HG02885 (cell line): ENCODE measurements at regions not wholly inside any gene's neighbourhood (a gene's known extent, or its start where the extent isn't known, plus 50 kb on each side); places are given as distances from the start of the nearest gene placed in this dataset.
"Not testable (repeated sequence)": the region's sequence is repeated elsewhere in the genome, so short reads cannot be mapped to it uniquely, and the experiment has no call there.

Experiments used
- ATAC-seq: cut with Tn5 transposase; IDR thresholded peaks from one replicate; pipeline ENCODE4 v1.9.1; 2021; ENCODE audit warnings: mild to moderate bottlenecking; ENCODE audit not compliant: unreplicated experiment, poor library complexity

- ATAC-seq, result no peak
These were observed 466.8 kb upstream of the CAMK1G start for GRCh38 chr1:209116705-209117104.

GRCh38 chr1:209123601-209124000 is 459.9 kb upstream of the CAMK1G start:
- no peak for ATAC-seq

GRCh38 chr1:209129091-209129490 is 454.4 kb upstream of the CAMK1G start:
- ATAC-seq, result not testable (repeated sequence)

- ATAC-seq, result no peak
These were observed 452.6 kb upstream of the CAMK1G start for GRCh38 chr1:209130886-209131285.

- ATAC-seq, result no peak
These were observed 450.6 kb upstream of the CAMK1G start for GRCh38 chr1:209132736-209133467.

GRCh38 chr1:209134001-209134400 is 449.5 kb upstream of the CAMK1G start:
- no peak for ATAC-seq

- no peak for ATAC-seq
These were observed 439.6 kb upstream of the CAMK1G start for GRCh38 chr1:209143916-209144315.

- ATAC-seq, result no peak
These were observed 433.4 kb upstream of the CAMK1G start for GRCh38 chr1:209150114-209150513.

- ATAC-seq, result no peak
These were observed 430.1 kb upstream of the CAMK1G start for GRCh38 chr1:209153411-209153810.

GRCh38 chr1:209154912-209155311 is 428.6 kb upstream of the CAMK1G start:
- ATAC-seq, result no peak

- ATAC-seq, result no peak
These were observed 428.0 kb upstream of the CAMK1G start for GRCh38 chr1:209155546-209155945.

- no peak for ATAC-seq
These were observed 426.5 kb upstream of the CAMK1G start for GRCh38 chr1:209156991-209157390.

- no peak for ATAC-seq
These were observed 425.8 kb upstream of the CAMK1G start for GRCh38 chr1:209157546-209158249.

- ATAC-seq, result no peak
These were observed 424.7 kb upstream of the CAMK1G start for GRCh38 chr1:209158851-209159250.

- ATAC-seq, result no peak
These were observed 423.3 kb upstream of the CAMK1G start for GRCh38 chr1:209160230-209160629.

GRCh38 chr1:209162651-209163050 is 420.9 kb upstream of the CAMK1G start:
- ATAC-seq, result no peak

- ATAC-seq, result no peak
These were observed 415.3 kb upstream of the CAMK1G start for GRCh38 chr1:209168204-209168603.

- no peak for ATAC-seq
These were observed 412.4 kb upstream of the CAMK1G start for GRCh38 chr1:209171151-209171550.

GRCh38 chr1:209172286-209172685 is 411.2 kb upstream of the CAMK1G start:
- ATAC-seq, result no peak

GRCh38 chr1:209172792-209173542 is 410.5 kb upstream of the CAMK1G start:
- ATAC-seq, result not testable (repeated sequence)

- ATAC-seq, result not testable (repeated sequence)
These were observed 409.7 kb upstream of the CAMK1G start for GRCh38 chr1:209173796-209174195.
